Uterus (tissue), 2 donors: ENCODE measurements at regions not wholly inside any gene's neighbourhood (a gene's known extent, or its start where the extent isn't known, plus 50 kb on each side); places are given as distances from the start of the nearest gene placed in this dataset.

Experiments used
- POLR2A ChIP-seq, 2 donors: fragments of 450-650 bp; IDR thresholded peaks; one replicate each; pipeline ENCODE4 v1.6.1; 2016; ENCODE audit warnings: antibody characterized with exemption in 2 of 2, mild to moderate bottlenecking in 1 of 2, moderate library complexity in 1 of 2
- TF ChIP-seq, protein P1 (sequence below), 4 experiments: fragments of 200-600 bp in 2 of 4; fragments of 450-650 bp in 2 of 4; sonication (generic) in 2 of 4; IDR thresholded peaks; one replicate each; pipeline ENCODE4 v1.5.1; 2016 to 2019; ENCODE audit warnings: antibody characterized with exemption in 4 of 4, mild to moderate bottlenecking in 2 of 4, moderate library complexity in 1 of 4

DNA sequence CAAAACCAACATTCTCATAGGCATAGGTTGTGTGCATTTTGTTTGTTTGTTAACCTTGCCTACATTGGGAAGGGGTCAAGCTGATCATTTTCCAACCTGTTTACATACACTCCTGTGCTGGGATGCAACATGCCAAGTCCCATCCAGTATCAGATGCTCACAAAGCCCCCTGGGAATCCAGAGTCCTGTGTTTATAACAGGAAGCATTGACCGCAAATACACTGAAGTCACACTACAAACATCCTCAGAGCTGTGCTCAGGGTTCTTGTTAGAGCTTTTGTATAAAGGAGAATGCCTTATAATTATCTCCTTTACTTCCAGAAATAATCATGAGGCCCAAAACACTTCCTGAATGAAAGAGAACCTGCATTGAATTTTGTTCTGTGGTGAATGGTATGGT is 488.7 kb upstream of the TCF4 start:
- TF ChIP-seq, protein P1, sequence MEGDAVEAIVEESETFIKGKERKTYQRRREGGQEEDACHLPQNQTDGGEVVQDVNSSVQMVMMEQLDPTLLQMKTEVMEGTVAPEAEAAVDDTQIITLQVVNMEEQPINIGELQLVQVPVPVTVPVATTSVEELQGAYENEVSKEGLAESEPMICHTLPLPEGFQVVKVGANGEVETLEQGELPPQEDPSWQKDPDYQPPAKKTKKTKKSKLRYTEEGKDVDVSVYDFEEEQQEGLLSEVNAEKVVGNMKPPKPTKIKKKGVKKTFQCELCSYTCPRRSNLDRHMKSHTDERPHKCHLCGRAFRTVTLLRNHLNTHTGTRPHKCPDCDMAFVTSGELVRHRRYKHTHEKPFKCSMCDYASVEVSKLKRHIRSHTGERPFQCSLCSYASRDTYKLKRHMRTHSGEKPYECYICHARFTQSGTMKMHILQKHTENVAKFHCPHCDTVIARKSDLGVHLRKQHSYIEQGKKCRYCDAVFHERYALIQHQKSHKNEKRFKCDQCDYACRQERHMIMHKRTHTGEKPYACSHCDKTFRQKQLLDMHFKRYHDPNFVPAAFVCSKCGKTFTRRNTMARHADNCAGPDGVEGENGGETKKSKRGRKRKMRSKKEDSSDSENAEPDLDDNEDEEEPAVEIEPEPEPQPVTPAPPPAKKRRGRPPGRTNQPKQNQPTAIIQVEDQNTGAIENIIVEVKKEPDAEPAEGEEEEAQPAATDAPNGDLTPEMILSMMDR (IDR thresholded peaks at IDR 0.05): no peak
- no peak for TF ChIP-seq POLR2A (IDR thresholded peaks at IDR 0.05)
